ENCODE measurements at regions not wholly inside any gene's neighbourhood (a gene's known extent, or its start where the extent isn't known, plus 50 kb on each side); places are given as distances from the start of the nearest gene placed in this dataset.

GRCh38 chr1:72896256-72896655 lies 613.9 kb upstream of the NEGR1 start:
- ChIA-PET CTCF (no interaction called here), POLR2A (no interaction called here)
- TF ChIP-seq POLR2A (IDR thresholded peaks at IDR 0.05; ENCODE audit: low read depth, low read length) (no peak), CTCF (IDR thresholded peaks at IDR 0.05; ENCODE audit: extremely low read depth in 1 of 2, insufficient read depth in 1 of 2, low read depth in 1 of 2, low read length in 2 of 2) (no peak), MYC (IDR thresholded peaks at IDR 0.05; ENCODE audit: low read depth, low read length) (no peak), JUN (IDR thresholded peaks at IDR 0.05; ENCODE audit: borderline replicate concordance, insufficient read depth, insufficient read length, low read depth) (no peak), MAX (IDR thresholded peaks at IDR 0.05; ENCODE audit: insufficient read depth, insufficient read length) (no peak), GATA2 (IDR thresholded peaks at IDR 0.05; ENCODE audit: insufficient read depth, insufficient read length, low read depth, low read length) (no peak), EZH2 (IDR thresholded peaks at IDR 0.05; ENCODE audit: borderline replicate concordance, low read depth, low read length, severe bottlenecking) (no peak), FOS (IDR thresholded peaks at IDR 0.05; ENCODE audit: borderline replicate concordance, insufficient read depth, low read length) (no peak), POLR2AphosphoS5 (IDR thresholded peaks at IDR 0.05; ENCODE audit: insufficient read depth, low read depth, low read length) (no peak)
- Histone ChIP-seq H3K27me3 (ENCODE audit: control insufficient read depth in 2 of 2, insufficient read depth in 2 of 2, low read length in 2 of 2) (no peaks in the 10 kb centered on the region), H3K9ac (replicated peaks; ENCODE audit: extremely low read depth, insufficient read depth, low read length) (no peak overlapping the region), H4K20me1 (replicated peaks; ENCODE audit: control insufficient read depth, extremely low read depth, insufficient read depth, low read length) (no peaks in the 10 kb centered on the region), H3K4me1 (ENCODE audit: control insufficient read depth, extremely low read depth, insufficient read depth, low read length) (no peaks in the 10 kb centered on the region), H3K9me1 (replicated peaks; ENCODE audit: control insufficient read depth, extremely low read depth, insufficient read depth, low read length) (no peaks in the 10 kb centered on the region), H3K27ac (ENCODE audit: insufficient read depth, low read depth, low read length) (no peak overlapping the region), H3K4me2 (ENCODE audit: insufficient read depth, low read length) (no peak overlapping the region), H3K36me3 (ENCODE audit: control insufficient read depth in 2 of 2, extremely low read depth in 1 of 2, insufficient read depth in 2 of 2, low read length in 2 of 2) (no peaks in the 10 kb centered on the region), H3K79me2 (ENCODE audit: control insufficient read depth, insufficient read depth, low read length) (no peaks in the 10 kb centered on the region), H3K9me3 (replicated peaks; ENCODE audit: control insufficient read depth, insufficient read depth, low read length) (no peaks in the 10 kb centered on the region), H3K4me3 (replicated peaks in 1 of 3; ENCODE audit: insufficient read depth in 1 of 3, low read depth in 1 of 3, low read length in 3 of 3) (no peak overlapping the region), H2AFZ (ENCODE audit: low read depth, low read length) (no peak overlapping the region)
- dilution Hi-C loops (cut with MboI; ENCODE audit: extremely low pct_ligation_motif_present, low sequenced_read_pairs): no loop called here
- no peak for FAIRE-seq
- intact Hi-C loops (cut with micrococcal nuclease): no loop called here
- no peak for DNase-seq (ENCODE audit: low read depth, low spot score)
- no TSS peak for BruUV-seq (replicated peaks)

All from endothelial cell of umbilical vein (primary cell).